ENCODE measurements at regions not wholly inside any gene's neighbourhood (a gene's known extent, or its start where the extent isn't known, plus 50 kb on each side); places are given as distances from the start of the nearest gene placed in this dataset.

- no peak for TF ChIP-seq CTCF (IDR thresholded peaks at IDR 0.05; ENCODE audit: low read length)
- TF ChIP-seq EZH2 (IDR thresholded peaks at IDR 0.05; ENCODE audit: borderline replicate concordance, low read length), result no peak
Observed at GRCh38 chr11:26045082-26045481, 286.8 kb upstream of the ANO3 start.
